ENCODE measurements at regions not wholly inside any gene's neighbourhood (a gene's known extent, or its start where the extent isn't known, plus 50 kb on each side); places are given as distances from the start of the nearest gene placed in this dataset.

DNA sequence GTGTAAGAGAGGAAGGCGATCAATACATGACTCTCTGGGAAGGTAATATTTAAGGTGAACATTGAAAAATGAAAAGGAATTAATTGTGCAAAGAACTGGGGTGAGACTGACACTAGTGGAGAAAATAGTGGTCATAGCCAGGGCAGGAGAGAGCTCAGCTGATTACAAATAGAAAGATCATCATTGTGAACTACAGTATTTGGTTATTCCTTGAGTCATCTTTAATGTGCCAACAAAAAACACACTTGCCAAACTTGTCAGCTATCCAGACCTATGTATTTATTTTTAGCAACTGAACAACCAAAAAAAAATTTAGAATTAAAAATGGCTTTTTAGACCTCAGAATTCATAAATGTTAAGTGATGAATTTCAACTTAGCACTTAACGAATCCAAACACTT, 749.8 kb upstream of the CDH9 start:
- TF ChIP-seq FOS (IDR thresholded peaks at IDR 0.05; ENCODE audit: borderline replicate concordance, insufficient read depth, low read length) (no peak), POLR2A (IDR thresholded peaks at IDR 0.05; ENCODE audit: low read depth, low read length) (no peak), EZH2 (IDR thresholded peaks at IDR 0.05; ENCODE audit: borderline replicate concordance, low read depth, low read length, severe bottlenecking) (no peak), MYC (IDR thresholded peaks at IDR 0.05; ENCODE audit: low read depth, low read length) (no peak)
- TF ChIP-seq, protein P1, sequence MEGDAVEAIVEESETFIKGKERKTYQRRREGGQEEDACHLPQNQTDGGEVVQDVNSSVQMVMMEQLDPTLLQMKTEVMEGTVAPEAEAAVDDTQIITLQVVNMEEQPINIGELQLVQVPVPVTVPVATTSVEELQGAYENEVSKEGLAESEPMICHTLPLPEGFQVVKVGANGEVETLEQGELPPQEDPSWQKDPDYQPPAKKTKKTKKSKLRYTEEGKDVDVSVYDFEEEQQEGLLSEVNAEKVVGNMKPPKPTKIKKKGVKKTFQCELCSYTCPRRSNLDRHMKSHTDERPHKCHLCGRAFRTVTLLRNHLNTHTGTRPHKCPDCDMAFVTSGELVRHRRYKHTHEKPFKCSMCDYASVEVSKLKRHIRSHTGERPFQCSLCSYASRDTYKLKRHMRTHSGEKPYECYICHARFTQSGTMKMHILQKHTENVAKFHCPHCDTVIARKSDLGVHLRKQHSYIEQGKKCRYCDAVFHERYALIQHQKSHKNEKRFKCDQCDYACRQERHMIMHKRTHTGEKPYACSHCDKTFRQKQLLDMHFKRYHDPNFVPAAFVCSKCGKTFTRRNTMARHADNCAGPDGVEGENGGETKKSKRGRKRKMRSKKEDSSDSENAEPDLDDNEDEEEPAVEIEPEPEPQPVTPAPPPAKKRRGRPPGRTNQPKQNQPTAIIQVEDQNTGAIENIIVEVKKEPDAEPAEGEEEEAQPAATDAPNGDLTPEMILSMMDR (IDR thresholded peaks at IDR 0.05; ENCODE audit: extremely low read depth in 1 of 2, insufficient read depth in 1 of 2, low read depth in 1 of 2, low read length in 2 of 2): no peak
- TF ChIP-seq, protein P2, sequence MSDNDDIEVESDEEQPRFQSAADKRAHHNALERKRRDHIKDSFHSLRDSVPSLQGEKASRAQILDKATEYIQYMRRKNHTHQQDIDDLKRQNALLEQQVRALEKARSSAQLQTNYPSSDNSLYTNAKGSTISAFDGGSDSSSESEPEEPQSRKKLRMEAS (IDR thresholded peaks at IDR 0.05; ENCODE audit: insufficient read depth, insufficient read length): no peak

Data from endothelial cell of umbilical vein (primary cell).